ENCODE measurements at regions not wholly inside any gene's neighbourhood (a gene's known extent, or its start where the extent isn't known, plus 50 kb on each side); places are given as distances from the start of the nearest gene placed in this dataset.

- Histone ChIP-seq H3K36me3 (ENCODE audit: control insufficient read depth in 2 of 2, extremely low read depth in 1 of 2, insufficient read depth in 2 of 2, low read length in 2 of 2) (no peaks in the 10 kb centered on the region), H4K20me1 (replicated peaks; ENCODE audit: control insufficient read depth, extremely low read depth, insufficient read depth, low read length) (no peaks in the 10 kb centered on the region), H3K9me3 (replicated peaks; ENCODE audit: control insufficient read depth, insufficient read depth, low read length) (no peaks in the 10 kb centered on the region), H3K27me3 (ENCODE audit: control insufficient read depth in 2 of 2, insufficient read depth in 2 of 2, low read length in 2 of 2) (no peaks in the 10 kb centered on the region), H3K4me3 (replicated peaks in 1 of 3; ENCODE audit: insufficient read depth in 1 of 3, low read depth in 1 of 3, low read length in 3 of 3) (no peak overlapping the region), H3K79me2 (ENCODE audit: control insufficient read depth, insufficient read depth, low read length) (no peaks in the 10 kb centered on the region), H3K4me2 (ENCODE audit: insufficient read depth, low read length) (no peak overlapping the region), H3K9ac (replicated peaks; ENCODE audit: extremely low read depth, insufficient read depth, low read length) (no peak overlapping the region), H2AFZ (ENCODE audit: low read depth, low read length) (no peak overlapping the region), H3K4me1 (ENCODE audit: control insufficient read depth, extremely low read depth, insufficient read depth, low read length) (no peaks in the 10 kb centered on the region), H3K9me1 (replicated peaks; ENCODE audit: control insufficient read depth, extremely low read depth, insufficient read depth, low read length) (no peaks in the 10 kb centered on the region), H3K27ac (ENCODE audit: insufficient read depth, low read depth, low read length) (no peak overlapping the region)
- TF ChIP-seq MYC (IDR thresholded peaks at IDR 0.05; ENCODE audit: low read depth, low read length): no peak
- no peak for TF ChIP-seq POLR2AphosphoS5 (IDR thresholded peaks at IDR 0.05; ENCODE audit: insufficient read depth, low read depth, low read length)
- TF ChIP-seq JUN (IDR thresholded peaks at IDR 0.05; ENCODE audit: borderline replicate concordance, insufficient read depth, insufficient read length, low read depth): no peak
- no peak for TF ChIP-seq FOS (IDR thresholded peaks at IDR 0.05; ENCODE audit: borderline replicate concordance, insufficient read depth, low read length)
- TF ChIP-seq EZH2 (IDR thresholded peaks at IDR 0.05; ENCODE audit: borderline replicate concordance, low read depth, low read length, severe bottlenecking): no peak
- TF ChIP-seq, protein P1, sequence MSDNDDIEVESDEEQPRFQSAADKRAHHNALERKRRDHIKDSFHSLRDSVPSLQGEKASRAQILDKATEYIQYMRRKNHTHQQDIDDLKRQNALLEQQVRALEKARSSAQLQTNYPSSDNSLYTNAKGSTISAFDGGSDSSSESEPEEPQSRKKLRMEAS (IDR thresholded peaks at IDR 0.05; ENCODE audit: insufficient read depth, insufficient read length): no peak
- no peak for TF ChIP-seq POLR2A (IDR thresholded peaks at IDR 0.05; ENCODE audit: low read depth, low read length)
- TF ChIP-seq, protein P2, sequence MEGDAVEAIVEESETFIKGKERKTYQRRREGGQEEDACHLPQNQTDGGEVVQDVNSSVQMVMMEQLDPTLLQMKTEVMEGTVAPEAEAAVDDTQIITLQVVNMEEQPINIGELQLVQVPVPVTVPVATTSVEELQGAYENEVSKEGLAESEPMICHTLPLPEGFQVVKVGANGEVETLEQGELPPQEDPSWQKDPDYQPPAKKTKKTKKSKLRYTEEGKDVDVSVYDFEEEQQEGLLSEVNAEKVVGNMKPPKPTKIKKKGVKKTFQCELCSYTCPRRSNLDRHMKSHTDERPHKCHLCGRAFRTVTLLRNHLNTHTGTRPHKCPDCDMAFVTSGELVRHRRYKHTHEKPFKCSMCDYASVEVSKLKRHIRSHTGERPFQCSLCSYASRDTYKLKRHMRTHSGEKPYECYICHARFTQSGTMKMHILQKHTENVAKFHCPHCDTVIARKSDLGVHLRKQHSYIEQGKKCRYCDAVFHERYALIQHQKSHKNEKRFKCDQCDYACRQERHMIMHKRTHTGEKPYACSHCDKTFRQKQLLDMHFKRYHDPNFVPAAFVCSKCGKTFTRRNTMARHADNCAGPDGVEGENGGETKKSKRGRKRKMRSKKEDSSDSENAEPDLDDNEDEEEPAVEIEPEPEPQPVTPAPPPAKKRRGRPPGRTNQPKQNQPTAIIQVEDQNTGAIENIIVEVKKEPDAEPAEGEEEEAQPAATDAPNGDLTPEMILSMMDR (IDR thresholded peaks at IDR 0.05; ENCODE audit: extremely low read depth in 1 of 2, insufficient read depth in 1 of 2, low read depth in 1 of 2, low read length in 2 of 2): no peak
- no peak for TF ChIP-seq GATA2 (IDR thresholded peaks at IDR 0.05; ENCODE audit: insufficient read depth, insufficient read length, low read depth, low read length)
- CTCF ChIA-PET: no interaction called here
- DNase-seq (ENCODE audit: low read depth, low spot score) (no peak), FAIRE-seq (no peak)
- BruUV-seq (replicated peaks): no TSS peak
- intact Hi-C loops (cut with micrococcal nuclease) (no loop called here), dilution Hi-C loops (cut with MboI; ENCODE audit: extremely low pct_ligation_motif_present, low sequenced_read_pairs) (no loop called here)
- POLR2A ChIA-PET: no interaction called here
Measured at GRCh38 chr2:195468771-195469170, 188.3 kb upstream of the SLC39A10 start.

All from endothelial cell of umbilical vein (primary cell).